Mesothelial cell of epicardium (in vitro differentiated cells): ENCODE measurements at regions not wholly inside any gene's neighbourhood (a gene's known extent, or its start where the extent isn't known, plus 50 kb on each side); places are given as distances from the start of the nearest gene placed in this dataset.

ENCODE experiments used
- DNase-seq, 2 experiments: peaks; one replicate each; pipeline ENCODE4 v3.0.0; 2021; ENCODE audit warnings: low spot score in 2 of 2; ENCODE audit not compliant: unreplicated experiment in 2 of 2
- H3K27ac Mint-ChIP-seq: 2 replicates; pipeline ENCODE4 v1.8.0; 2021; ENCODE audit warnings: mixed read lengths
- H3K27me3 Mint-ChIP-seq: 2 replicates; pipeline ENCODE4 v1.8.0; 2021; ENCODE audit warnings: low read depth, mixed read lengths
- H3K36me3 Mint-ChIP-seq: 2 replicates; pipeline ENCODE4 v1.8.0; 2021; ENCODE audit warnings: mixed read lengths
- H3K4me1 Mint-ChIP-seq: 2 replicates; pipeline ENCODE4 v1.8.0; 2021; ENCODE audit warnings: mixed read lengths
- H3K4me3 Mint-ChIP-seq: 2 replicates; pipeline ENCODE4 v1.8.0; 2021; ENCODE audit warnings: mild to moderate bottlenecking, moderate library complexity, mixed read lengths
- H3K9me3 Mint-ChIP-seq: 2 replicates; pipeline ENCODE4 v1.8.0; 2021; ENCODE audit warnings: mixed read lengths
- TF ChIP-seq, protein P1 (sequence below): fragments of 200-600 bp; sonication (generic); IDR thresholded peaks from one replicate; pipeline ENCODE4 v1.5.0; 2021; ENCODE audit warnings: antibody characterized with exemption; ENCODE audit not compliant: unreplicated experiment

DNA sequence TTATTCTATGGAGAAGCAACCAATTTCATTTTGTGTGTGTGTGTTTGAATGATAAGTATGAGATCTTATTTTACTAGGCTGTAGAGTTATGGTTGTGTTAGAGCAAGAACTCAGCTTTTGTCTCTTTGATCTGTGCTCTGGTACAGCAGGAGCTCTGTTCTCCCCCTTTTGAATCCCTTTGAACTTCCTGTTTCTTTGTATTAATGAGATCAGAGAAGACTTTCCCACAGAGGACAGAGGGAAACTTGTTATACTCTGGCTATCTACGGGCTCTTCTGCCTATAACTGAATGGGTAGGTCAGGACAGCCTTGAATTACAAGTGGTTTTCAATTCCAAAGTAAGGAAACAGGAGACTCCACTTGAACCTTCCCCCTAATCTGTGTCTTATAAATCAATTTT, 1015.0 kb upstream of the RAG2 start:
- TF ChIP-seq, protein P1, sequence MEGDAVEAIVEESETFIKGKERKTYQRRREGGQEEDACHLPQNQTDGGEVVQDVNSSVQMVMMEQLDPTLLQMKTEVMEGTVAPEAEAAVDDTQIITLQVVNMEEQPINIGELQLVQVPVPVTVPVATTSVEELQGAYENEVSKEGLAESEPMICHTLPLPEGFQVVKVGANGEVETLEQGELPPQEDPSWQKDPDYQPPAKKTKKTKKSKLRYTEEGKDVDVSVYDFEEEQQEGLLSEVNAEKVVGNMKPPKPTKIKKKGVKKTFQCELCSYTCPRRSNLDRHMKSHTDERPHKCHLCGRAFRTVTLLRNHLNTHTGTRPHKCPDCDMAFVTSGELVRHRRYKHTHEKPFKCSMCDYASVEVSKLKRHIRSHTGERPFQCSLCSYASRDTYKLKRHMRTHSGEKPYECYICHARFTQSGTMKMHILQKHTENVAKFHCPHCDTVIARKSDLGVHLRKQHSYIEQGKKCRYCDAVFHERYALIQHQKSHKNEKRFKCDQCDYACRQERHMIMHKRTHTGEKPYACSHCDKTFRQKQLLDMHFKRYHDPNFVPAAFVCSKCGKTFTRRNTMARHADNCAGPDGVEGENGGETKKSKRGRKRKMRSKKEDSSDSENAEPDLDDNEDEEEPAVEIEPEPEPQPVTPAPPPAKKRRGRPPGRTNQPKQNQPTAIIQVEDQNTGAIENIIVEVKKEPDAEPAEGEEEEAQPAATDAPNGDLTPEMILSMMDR: no peak
- no peak overlapping the region for H3K27ac Mint-ChIP-seq
- H3K4me1 Mint-ChIP-seq: peaks cover 31% of the 10 kb centered on the region
- no peak for DNase-seq
- no peaks in the 10 kb centered on the region for H3K27me3 Mint-ChIP-seq
- peaks cover 6% of the 10 kb centered on the region for H3K9me3 Mint-ChIP-seq
- no peak overlapping the region for H3K4me3 Mint-ChIP-seq
- H3K36me3 Mint-ChIP-seq: no peaks in the 10 kb centered on the region

DNA sequence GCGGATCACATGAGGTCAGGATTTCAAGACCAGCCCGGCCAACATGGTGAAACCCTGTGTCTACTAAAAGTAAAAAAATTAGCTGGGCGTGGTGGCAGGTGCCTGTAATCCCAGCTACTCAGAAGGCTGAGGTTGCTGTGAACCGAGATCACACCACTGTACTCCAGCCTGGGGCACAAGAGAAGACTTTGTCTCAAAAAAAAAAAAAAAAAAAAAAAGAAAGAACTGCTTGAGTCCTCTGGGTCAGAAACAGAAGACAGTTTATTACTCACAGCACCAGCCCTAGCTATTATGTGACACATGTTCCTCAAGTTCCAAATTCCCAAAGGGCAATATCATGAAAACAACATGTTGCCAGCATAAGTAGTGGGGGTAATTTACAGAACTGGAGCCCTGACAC, 1014.1 kb upstream of the RAG2 start:
- no peaks in the 10 kb centered on the region for H3K36me3 Mint-ChIP-seq
- H3K4me1 Mint-ChIP-seq: peaks cover 31% of the 10 kb centered on the region
- no peak overlapping the region for H3K4me3 Mint-ChIP-seq
- peaks cover 3% of the 10 kb centered on the region for H3K9me3 Mint-ChIP-seq
- no peak for DNase-seq
- TF ChIP-seq, protein P1: no peak
- no peaks in the 10 kb centered on the region for H3K27me3 Mint-ChIP-seq
- H3K27ac Mint-ChIP-seq: no peak overlapping the region

DNA sequence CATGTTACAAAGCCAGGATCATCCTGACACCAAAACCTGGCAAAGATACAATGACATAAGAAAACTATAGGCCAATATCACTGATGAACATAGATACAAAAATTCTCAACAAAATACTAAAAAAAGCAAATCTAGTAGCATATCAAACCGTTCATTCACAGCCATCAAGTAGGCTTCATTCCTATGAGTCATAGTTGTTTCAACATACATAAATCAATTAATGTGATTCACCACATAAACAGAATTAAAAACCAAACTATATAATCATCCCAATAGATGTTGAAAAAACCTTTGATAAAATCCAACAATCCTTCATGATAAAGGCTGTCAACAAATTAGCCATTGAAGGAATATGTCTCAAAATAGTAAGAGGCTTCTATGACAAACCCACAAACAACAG, 1007.2 kb upstream of the RAG2 start:
- Mint-ChIP-seq H3K9me3 (peaks cover 41% of the 10 kb centered on the region), H3K36me3 (peaks cover 16% of the 10 kb centered on the region), H3K4me1 (peaks cover 14% of the 10 kb centered on the region), H3K4me3 (no peak overlapping the region), H3K27ac (no peak overlapping the region), H3K27me3 (no peaks in the 10 kb centered on the region)
- TF ChIP-seq, protein P1: no peak
- DNase-seq: no peak

DNA sequence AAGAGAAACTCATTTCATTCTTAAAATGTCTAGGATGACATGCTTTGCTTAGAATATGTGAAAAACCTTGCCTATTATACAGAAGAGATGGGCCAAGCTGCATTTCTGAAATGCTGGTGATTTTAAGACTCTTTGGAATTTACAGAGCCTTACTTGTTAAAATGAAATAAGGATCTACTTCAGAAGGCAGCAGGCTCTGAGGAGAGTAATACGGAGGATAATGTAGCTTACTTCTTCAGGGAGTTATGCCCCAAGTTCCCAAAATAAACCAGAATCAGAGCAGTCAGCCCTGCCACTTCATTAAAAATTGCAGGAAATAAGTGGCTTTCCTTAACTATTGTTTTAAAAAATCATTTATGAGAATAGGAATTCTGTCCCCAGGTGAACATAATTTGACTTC, 1000.3 kb upstream of the RAG2 start:
- H3K27me3 Mint-ChIP-seq: no peaks in the 10 kb centered on the region
- peaks cover 8% of the 10 kb centered on the region for H3K36me3 Mint-ChIP-seq
- TF ChIP-seq, protein P1: no peak
- no peak overlapping the region for H3K4me3 Mint-ChIP-seq
- peaks cover 15% of the 10 kb centered on the region for H3K9me3 Mint-ChIP-seq
- DNase-seq: no peak
- H3K4me1 Mint-ChIP-seq: peaks cover 6% of the 10 kb centered on the region
- H3K27ac Mint-ChIP-seq: no peak overlapping the region

DNA sequence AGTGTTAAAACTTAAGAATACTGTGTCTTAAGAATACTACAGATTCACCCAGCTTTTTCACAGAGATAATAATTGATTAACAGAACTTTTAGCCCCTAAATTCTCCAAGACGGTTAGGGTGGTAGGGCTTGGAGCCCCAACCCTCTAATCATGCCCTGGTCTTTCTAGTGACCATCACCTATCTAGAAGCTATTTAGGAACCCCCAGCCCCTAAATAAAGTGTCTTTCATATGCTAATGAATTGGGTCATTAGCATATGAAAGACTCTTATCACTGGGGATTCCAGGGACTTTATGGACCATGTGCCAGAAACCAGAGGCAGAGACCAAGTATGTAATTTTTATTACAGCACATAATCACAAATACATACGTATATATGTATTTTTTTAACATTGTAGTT, 999.7 kb upstream of the RAG2 start:
- TF ChIP-seq, protein P1: no peak
- peaks cover 9% of the 10 kb centered on the region for H3K9me3 Mint-ChIP-seq
- H3K4me1 Mint-ChIP-seq: peaks cover 6% of the 10 kb centered on the region

DNA sequence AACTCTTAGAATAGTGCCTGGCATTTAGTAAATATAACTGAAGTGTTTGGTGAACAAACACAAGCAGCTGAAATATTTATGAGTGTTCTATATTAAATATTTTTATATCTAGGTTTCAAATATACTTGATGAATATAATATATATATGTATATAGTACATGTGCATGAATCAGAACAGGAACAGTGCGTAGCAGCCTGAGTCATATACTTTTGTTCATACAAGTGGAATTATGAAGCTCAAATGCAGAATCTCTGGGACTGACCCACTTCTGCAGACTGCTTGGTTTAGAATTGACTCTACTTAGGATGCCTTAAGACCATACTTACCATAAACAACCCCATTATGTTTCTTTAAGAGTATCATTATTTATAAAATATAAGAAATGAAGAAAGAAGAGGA, 997.8 kb upstream of the RAG2 start:
- Mint-ChIP-seq H3K36me3 (no peaks in the 10 kb centered on the region), H3K4me3 (no peak overlapping the region), H3K9me3 (no peaks in the 10 kb centered on the region)

More for the DNA sequence above, 999.7 kb upstream of the RAG2 start:
- Mint-ChIP-seq H3K27ac (no peak overlapping the region), H3K4me3 (no peak overlapping the region), H3K36me3 (peaks cover 5% of the 10 kb centered on the region), H3K27me3 (no peaks in the 10 kb centered on the region)
- DNase-seq: no peak

More for the DNA sequence above, 997.8 kb upstream of the RAG2 start:
- TF ChIP-seq, protein P1: no peak
- no peak overlapping the region for H3K27ac Mint-ChIP-seq
- H3K27me3 Mint-ChIP-seq: no peaks in the 10 kb centered on the region
- no peak for DNase-seq
- H3K4me1 Mint-ChIP-seq: peaks cover 6% of the 10 kb centered on the region
